ENCODE measurements at regions not wholly inside any gene's neighbourhood (a gene's known extent, or its start where the extent isn't known, plus 50 kb on each side); places are given as distances from the start of the nearest gene placed in this dataset.

- Histone ChIP-seq H3K9ac (ENCODE audit: control insufficient read depth, insufficient read depth, low read length) (no peak overlapping the region), H3K4me1 (ENCODE audit: control insufficient read depth, insufficient read depth, low read length) (no peaks in the 10 kb centered on the region), H3K36me3 (ENCODE audit: control insufficient read depth in 2 of 2, insufficient read depth in 2 of 2, low read length in 1 of 2) (no peaks in the 10 kb centered on the region), H3K27me3 (replicated peaks in 1 of 2; ENCODE audit: control insufficient read depth in 2 of 2, insufficient read depth in 2 of 2, low read length in 1 of 2) (0 out of 4 replicates have a peak, but pooled peaks cover 0 to 2% of the 10 kb centered on the region in 2 experiments), H3K4me2 (ENCODE audit: control insufficient read depth, insufficient read depth) (no peak overlapping the region), H2AFZ (ENCODE audit: control insufficient read depth, low read depth, low read length) (no peak overlapping the region), H4K20me1 (ENCODE audit: control insufficient read depth, insufficient read depth) (no peaks in the 10 kb centered on the region), H3K9me3 (replicated peaks; ENCODE audit: control insufficient read depth, insufficient read depth, low read length) (no peaks in the 10 kb centered on the region), H3K79me2 (ENCODE audit: control insufficient read depth, insufficient read depth, low read length) (no peaks in the 10 kb centered on the region), H3K27ac (ENCODE audit: control insufficient read depth, insufficient read depth) (no peak overlapping the region), H3K4me3 (no peak overlapping the region)
- no TSS peak for BruUV-seq (replicated peaks)
- WGBS (ENCODE audit: insufficient coverage, insufficient replicate concordance, low lambda C conversion rate, missing lambda C conversion rate), result 21% methylated on average over 7 of the region's 7 CpGs
- in situ Hi-C loops (cut with MboI), result no loop called here
- ChIA-PET CTCF (no interaction called here), RAD21 (ENCODE audit: unreplicated experiment) (no interaction called here), POLR2A (interaction anchor here (0.6 kb wide), 2 partner anchors 29 to 40 kb away, joined by 4 to 6 read pairs; no protein-coding TSS in a partner anchor), SMC1A (ENCODE audit: uncharacterized antibody, unreplicated experiment) (no interaction called here)
- no peak for DNase-seq (ENCODE audit: low read depth, low spot score)
- intact Hi-C loops (cut with micrococcal nuclease; ENCODE audit: unreplicated experiment), result no loop called here
- no peak for FAIRE-seq
- no peak for TF ChIP-seq POLR2A (IDR thresholded peaks at IDR 0.05; ENCODE audit: low read depth, low read length)
- no peak for TF ChIP-seq BHLHE40 (IDR thresholded peaks at IDR 0.05; ENCODE audit: borderline replicate concordance in 1 of 2, low read depth in 2 of 2, low read length in 1 of 2)
- TF ChIP-seq HDAC6 (IDR thresholded peaks at IDR 0.05; ENCODE audit: unreplicated experiment), result no peak
- ATAC-seq, result no peak
Measured at GRCh38 chr12:23002381-23002780, 377.4 kb downstream of the ETNK1 start.

GRCh38 chr12:23004473-23005020, 379.6 kb downstream of the ETNK1 start:
- in situ Hi-C loops (cut with MboI) (no loop called here), intact Hi-C loops (cut with micrococcal nuclease; ENCODE audit: unreplicated experiment) (no loop called here)
- Histone ChIP-seq H3K36me3 (ENCODE audit: control insufficient read depth in 2 of 2, insufficient read depth in 2 of 2, low read length in 1 of 2) (no peaks in the 10 kb centered on the region), H3K9me3 (replicated peaks; ENCODE audit: control insufficient read depth, insufficient read depth, low read length) (no peaks in the 10 kb centered on the region), H3K4me3 (no peak overlapping the region), H3K9ac (ENCODE audit: control insufficient read depth, insufficient read depth, low read length) (no peak overlapping the region), H2AFZ (ENCODE audit: control insufficient read depth, low read depth, low read length) (no peak overlapping the region), H4K20me1 (ENCODE audit: control insufficient read depth, insufficient read depth) (no peaks in the 10 kb centered on the region), H3K27ac (ENCODE audit: control insufficient read depth, insufficient read depth) (no peak overlapping the region), H3K79me2 (ENCODE audit: control insufficient read depth, insufficient read depth, low read length) (no peaks in the 10 kb centered on the region), H3K4me1 (ENCODE audit: control insufficient read depth, insufficient read depth, low read length) (no peaks in the 10 kb centered on the region), H3K27me3 (replicated peaks in 1 of 2; ENCODE audit: control insufficient read depth in 2 of 2, insufficient read depth in 2 of 2, low read length in 1 of 2) (0 out of 4 replicates have a peak, but pooled peaks cover 0 to 2% of the 10 kb centered on the region in 2 experiments), H3K4me2 (ENCODE audit: control insufficient read depth, insufficient read depth) (no peak overlapping the region)
- BruUV-seq (replicated peaks), result no TSS peak
- 33% methylated on average over 4 of the region's 4 CpGs for WGBS (ENCODE audit: insufficient coverage, insufficient replicate concordance, low lambda C conversion rate, missing lambda C conversion rate)
- DNase-seq (ENCODE audit: low read depth, low spot score) (no peak), ATAC-seq (no peak), FAIRE-seq (no peak)
- no peak for TF ChIP-seq ATF7 (IDR thresholded peaks at IDR 0.05; ENCODE audit: low read depth)
- no peak for TF ChIP-seq NFXL1 (IDR thresholded peaks at IDR 0.05; ENCODE audit: borderline replicate concordance)
- TF ChIP-seq, protein P1, sequence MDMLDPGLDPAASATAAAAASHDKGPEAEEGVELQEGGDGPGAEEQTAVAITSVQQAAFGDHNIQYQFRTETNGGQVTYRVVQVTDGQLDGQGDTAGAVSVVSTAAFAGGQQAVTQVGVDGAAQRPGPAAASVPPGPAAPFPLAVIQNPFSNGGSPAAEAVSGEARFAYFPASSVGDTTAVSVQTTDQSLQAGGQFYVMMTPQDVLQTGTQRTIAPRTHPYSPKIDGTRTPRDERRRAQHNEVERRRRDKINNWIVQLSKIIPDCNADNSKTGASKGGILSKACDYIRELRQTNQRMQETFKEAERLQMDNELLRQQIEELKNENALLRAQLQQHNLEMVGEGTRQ (IDR thresholded peaks at IDR 0.05; ENCODE audit: borderline replicate concordance, low read depth, low read length), result no peak
- no peak for TF ChIP-seq NR2F1 (conservative IDR thresholded peaks at IDR 0.05)
- no peak for TF ChIP-seq LARP7 (IDR thresholded peaks at IDR 0.05)
- no peak for TF ChIP-seq TCF3 (IDR thresholded peaks at IDR 0.05; ENCODE audit: borderline replicate concordance, insufficient read depth, low read depth, low read length)
- ChIA-PET POLR2A (no interaction called here), RAD21 (ENCODE audit: unreplicated experiment) (no interaction called here), CTCF (no interaction called here), SMC1A (ENCODE audit: uncharacterized antibody, unreplicated experiment) (no interaction called here)
